WTC11 (cell line): ENCODE measurements at regions not wholly inside any gene's neighbourhood (a gene's known extent, or its start where the extent isn't known, plus 50 kb on each side); places are given as distances from the start of the nearest gene placed in this dataset.

Source experiments
- ATAC-seq: fragments of 200-7000 bp; cut with Tn5 transposase; 2 replicates; pipeline ENCODE4 v1.10.0; 2021; ENCODE audit warnings: mild to moderate bottlenecking, moderate library complexity
- CTCF ChIA-PET: fragments of 300-600 bp; sonication (Branson Sonifier 250); formaldehyde crosslinking; loops from one replicate; lab custom pipeline; 2021; ENCODE audit warnings: antibody characterized with exemption; lab: Charles Lee
- POLR2A ChIA-PET: fragments of 350-600 bp; sonication (Branson Sonifier 250); formaldehyde crosslinking; loops from one replicate; lab custom pipeline; 2021; ENCODE audit warnings: antibody characterized with exemption; lab: Charles Lee
- DNase-seq: peaks from one replicate; pipeline ENCODE4 v3.0.0; 2021; ENCODE audit warnings: low spot score
- H3K27ac Mint-ChIP-seq: 2 replicates; pipeline ENCODE4 v1.8.0; 2021; ENCODE audit warnings: mixed read lengths
- H3K27me3 Mint-ChIP-seq: 2 replicates; pipeline ENCODE4 v1.8.0; 2021; ENCODE audit warnings: low read depth, mild to moderate bottlenecking, moderate library complexity, mixed read lengths
- H3K36me3 Mint-ChIP-seq: 2 replicates; pipeline ENCODE4 v1.8.0; 2021; ENCODE audit warnings: mixed read lengths
- H3K4me1 Mint-ChIP-seq: 2 replicates; pipeline ENCODE4 v1.8.0; 2022; ENCODE audit warnings: mixed read lengths
- H3K4me3 Mint-ChIP-seq: 2 replicates; pipeline ENCODE4 v1.8.0; 2021; ENCODE audit warnings: mild to moderate bottlenecking, moderate library complexity, mixed read lengths
- H3K9me3 Mint-ChIP-seq: 2 replicates; pipeline ENCODE4 v1.8.0; 2021; ENCODE audit warnings: mixed read lengths
- E2F5 ChIP-seq: sonication (generic); formaldehyde crosslinking; IDR thresholded peaks from 2 replicates; pipeline ENCODE4 v1.8.1; 2022; ENCODE audit warnings: mild to moderate bottlenecking, moderate library complexity, missing genetic modification reagents
- ERG ChIP-seq: fragments of 250-450 bp; sonication (Bioruptor Pico); IDR thresholded peaks from 2 replicates; pipeline ENCODE4 v1.8.0; 2021; ENCODE audit warnings: mild to moderate bottlenecking
- FOXJ3 ChIP-seq: sonication (generic); formaldehyde crosslinking; IDR thresholded peaks from 2 replicates; pipeline ENCODE4 v1.9.0; 2021; ENCODE audit warnings: missing genetic modification reagents, mild to moderate bottlenecking, borderline replicate concordance
- GABPB1 ChIP-seq: sonication (generic); formaldehyde crosslinking; IDR thresholded peaks from 2 replicates; pipeline ENCODE4 v1.8.1; 2023; ENCODE audit warnings: mild to moderate bottlenecking, missing genetic modification reagents
- HMGXB4 ChIP-seq: sonication (generic); formaldehyde crosslinking; IDR thresholded peaks from 2 replicates; pipeline ENCODE4 v1.8.1; 2023; ENCODE audit warnings: mild to moderate bottlenecking, moderate library complexity, missing genetic modification reagents
- IRF2 ChIP-seq: sonication (generic); formaldehyde crosslinking; IDR thresholded peaks from 2 replicates; pipeline ENCODE4 v1.8.0; 2022; ENCODE audit warnings: low read depth, missing genetic modification reagents, borderline replicate concordance
- KAT7 ChIP-seq: sonication (generic); formaldehyde crosslinking; IDR thresholded peaks from 2 replicates; pipeline ENCODE4 v1.8.1; 2023; ENCODE audit warnings: missing genetic modification reagents, mild to moderate bottlenecking, borderline replicate concordance
- MAX ChIP-seq: sonication (generic); formaldehyde crosslinking; IDR thresholded peaks from 2 replicates; pipeline ENCODE4 v1.8.0; 2022; ENCODE audit warnings: mild to moderate bottlenecking, missing genetic modification reagents
- MXD4 ChIP-seq: fragments of 250-450 bp; sonication (Bioruptor Pico); IDR thresholded peaks from 2 replicates; pipeline ENCODE4 v1.8.0; 2021; ENCODE audit warnings: mild to moderate bottlenecking, moderate library complexity, borderline replicate concordance
- NR1H2 ChIP-seq: sonication (generic); formaldehyde crosslinking; IDR thresholded peaks from 2 replicates; pipeline ENCODE4 v1.9.0; 2021; ENCODE audit warnings: mild to moderate bottlenecking, moderate library complexity, missing genetic modification reagents
- SMAD4 ChIP-seq: sonication (generic); formaldehyde crosslinking; IDR thresholded peaks from 2 replicates; pipeline ENCODE4 v1.8.0; 2022; ENCODE audit warnings: mild to moderate bottlenecking, missing genetic modification reagents
- SP1 ChIP-seq: sonication (generic); formaldehyde crosslinking; conservative IDR thresholded peaks from 2 replicates; pipeline ENCODE4 v1.8.1; 2022; ENCODE audit warnings: missing genetic modification reagents
- TEAD1 ChIP-seq: sonication (generic); formaldehyde crosslinking; IDR thresholded peaks from 2 replicates; pipeline ENCODE4 v1.8.0; 2022; ENCODE audit warnings: mild to moderate bottlenecking, missing genetic modification reagents
- ZNF263 ChIP-seq: sonication (generic); formaldehyde crosslinking; IDR thresholded peaks from 2 replicates; pipeline ENCODE4 v1.8.1; 2022; ENCODE audit warnings: low read depth, mild to moderate bottlenecking, moderate library complexity, missing genetic modification reagents
- ZNF317 ChIP-seq: sonication (generic); formaldehyde crosslinking; IDR thresholded peaks from 2 replicates; pipeline ENCODE4 v1.8.1; 2023; ENCODE audit warnings: low read depth, mild to moderate bottlenecking, moderate library complexity, missing genetic modification reagents, borderline replicate concordance
- ZNF512 ChIP-seq: sonication (generic); formaldehyde crosslinking; IDR thresholded peaks from 2 replicates; pipeline ENCODE4 v1.8.1; 2022; ENCODE audit warnings: missing genetic modification reagents, borderline replicate concordance
- TF ChIP-seq, protein P1 (sequence below): sonication (generic); formaldehyde crosslinking; IDR thresholded peaks from 2 replicates; pipeline ENCODE4 v1.8.1; 2023; ENCODE audit warnings: mild to moderate bottlenecking, missing genetic modification reagents
- TF ChIP-seq, protein P2 (sequence below): fragments of 200-600 bp; IDR thresholded peaks from 2 replicates; pipeline ENCODE4 v1.8.0; 2022; ENCODE audit warnings: antibody characterized with exemption
- TF ChIP-seq, protein P3 (sequence below): sonication (generic); formaldehyde crosslinking; IDR thresholded peaks from 2 replicates; pipeline ENCODE4 v1.8.0; 2022; ENCODE audit warnings: mild to moderate bottlenecking, missing genetic modification reagents

- ChIA-PET POLR2A (no interaction called here), CTCF (no interaction called here)
- Mint-ChIP-seq H3K27ac (no peak overlapping the region), H3K4me1 (peaks cover 10% of the 10 kb centered on the region), H3K9me3 (no peaks in the 10 kb centered on the region), H3K4me3 (no peak overlapping the region), H3K27me3 (no peaks in the 10 kb centered on the region), H3K36me3 (no peaks in the 10 kb centered on the region)
- DNase-seq (no peak), ATAC-seq (peak; percentile 72)
- TF ChIP-seq NR1H2 (CRISPR knock-in tag) (no peak), TEAD1 (CRISPR knock-in tag) (no peak), ZNF263 (CRISPR knock-in tag) (no peak), HMGXB4 (CRISPR knock-in tag) (no peak), SP1 (CRISPR knock-in tag) (no peak), ZNF512 (CRISPR knock-in tag) (no peak), IRF2 (CRISPR knock-in tag) (no peak), E2F5 (no peak)
- TF ChIP-seq, protein P1, sequence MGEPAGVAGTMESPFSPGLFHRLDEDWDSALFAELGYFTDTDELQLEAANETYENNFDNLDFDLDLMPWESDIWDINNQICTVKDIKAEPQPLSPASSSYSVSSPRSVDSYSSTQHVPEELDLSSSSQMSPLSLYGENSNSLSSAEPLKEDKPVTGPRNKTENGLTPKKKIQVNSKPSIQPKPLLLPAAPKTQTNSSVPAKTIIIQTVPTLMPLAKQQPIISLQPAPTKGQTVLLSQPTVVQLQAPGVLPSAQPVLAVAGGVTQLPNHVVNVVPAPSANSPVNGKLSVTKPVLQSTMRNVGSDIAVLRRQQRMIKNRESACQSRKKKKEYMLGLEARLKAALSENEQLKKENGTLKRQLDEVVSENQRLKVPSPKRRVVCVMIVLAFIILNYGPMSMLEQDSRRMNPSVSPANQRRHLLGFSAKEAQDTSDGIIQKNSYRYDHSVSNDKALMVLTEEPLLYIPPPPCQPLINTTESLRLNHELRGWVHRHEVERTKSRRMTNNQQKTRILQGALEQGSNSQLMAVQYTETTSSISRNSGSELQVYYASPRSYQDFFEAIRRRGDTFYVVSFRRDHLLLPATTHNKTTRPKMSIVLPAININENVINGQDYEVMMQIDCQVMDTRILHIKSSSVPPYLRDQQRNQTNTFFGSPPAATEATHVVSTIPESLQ (CRISPR knock-in tag), result no peak
- TF ChIP-seq, protein P2, sequence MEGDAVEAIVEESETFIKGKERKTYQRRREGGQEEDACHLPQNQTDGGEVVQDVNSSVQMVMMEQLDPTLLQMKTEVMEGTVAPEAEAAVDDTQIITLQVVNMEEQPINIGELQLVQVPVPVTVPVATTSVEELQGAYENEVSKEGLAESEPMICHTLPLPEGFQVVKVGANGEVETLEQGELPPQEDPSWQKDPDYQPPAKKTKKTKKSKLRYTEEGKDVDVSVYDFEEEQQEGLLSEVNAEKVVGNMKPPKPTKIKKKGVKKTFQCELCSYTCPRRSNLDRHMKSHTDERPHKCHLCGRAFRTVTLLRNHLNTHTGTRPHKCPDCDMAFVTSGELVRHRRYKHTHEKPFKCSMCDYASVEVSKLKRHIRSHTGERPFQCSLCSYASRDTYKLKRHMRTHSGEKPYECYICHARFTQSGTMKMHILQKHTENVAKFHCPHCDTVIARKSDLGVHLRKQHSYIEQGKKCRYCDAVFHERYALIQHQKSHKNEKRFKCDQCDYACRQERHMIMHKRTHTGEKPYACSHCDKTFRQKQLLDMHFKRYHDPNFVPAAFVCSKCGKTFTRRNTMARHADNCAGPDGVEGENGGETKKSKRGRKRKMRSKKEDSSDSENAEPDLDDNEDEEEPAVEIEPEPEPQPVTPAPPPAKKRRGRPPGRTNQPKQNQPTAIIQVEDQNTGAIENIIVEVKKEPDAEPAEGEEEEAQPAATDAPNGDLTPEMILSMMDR, result no peak
- TF ChIP-seq, protein P3, sequence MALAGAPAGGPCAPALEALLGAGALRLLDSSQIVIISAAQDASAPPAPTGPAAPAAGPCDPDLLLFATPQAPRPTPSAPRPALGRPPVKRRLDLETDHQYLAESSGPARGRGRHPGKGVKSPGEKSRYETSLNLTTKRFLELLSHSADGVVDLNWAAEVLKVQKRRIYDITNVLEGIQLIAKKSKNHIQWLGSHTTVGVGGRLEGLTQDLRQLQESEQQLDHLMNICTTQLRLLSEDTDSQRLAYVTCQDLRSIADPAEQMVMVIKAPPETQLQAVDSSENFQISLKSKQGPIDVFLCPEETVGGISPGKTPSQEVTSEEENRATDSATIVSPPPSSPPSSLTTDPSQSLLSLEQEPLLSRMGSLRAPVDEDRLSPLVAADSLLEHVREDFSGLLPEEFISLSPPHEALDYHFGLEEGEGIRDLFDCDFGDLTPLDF (CRISPR knock-in tag), result no peak
Observed at GRCh38 chr6:143621159-143621873, 56.4 kb upstream of the PHACTR2 start.

DNA sequence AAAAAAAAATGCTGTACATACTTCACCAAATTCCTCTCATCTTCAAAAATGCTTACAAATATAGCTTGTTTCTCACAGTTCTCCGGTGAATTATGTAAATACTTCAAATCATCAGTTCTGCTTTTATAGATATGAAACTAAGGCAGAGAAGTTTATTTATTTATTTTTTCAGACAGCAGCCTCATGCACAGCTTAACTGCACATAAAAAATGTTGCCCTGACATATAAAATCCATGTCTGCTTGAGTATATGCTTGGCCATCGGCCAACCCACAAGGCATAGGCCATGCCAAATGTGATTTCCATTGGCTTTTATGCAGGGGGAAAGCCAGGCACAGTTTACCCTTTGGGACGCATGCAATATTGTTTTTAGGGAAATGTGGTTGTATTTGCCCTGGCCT lies 57.3 kb upstream of the PHACTR2 start:
- ATAC-seq (no peak), DNase-seq (no peak)
- POLR2A ChIA-PET, result interaction anchor here (0.7 kb wide), 1 partner anchor 1110 kb away, joined by 3 read pairs; no protein-coding TSS in a partner anchor
- no peak overlapping the region for H3K4me3 Mint-ChIP-seq
- H3K9me3 Mint-ChIP-seq, result no peaks in the 10 kb centered on the region
- H3K4me1 Mint-ChIP-seq, result peaks cover 10% of the 10 kb centered on the region
- no peaks in the 10 kb centered on the region for H3K27me3 Mint-ChIP-seq
- H3K27ac Mint-ChIP-seq, result no peak overlapping the region
- CTCF ChIA-PET, result no interaction called here
- no peaks in the 10 kb centered on the region for H3K36me3 Mint-ChIP-seq
- TF ChIP-seq ERG (CRISPR knock-in tag), result no peak
- no peak for TF ChIP-seq SMAD4 (CRISPR knock-in tag)
- TF ChIP-seq GABPB1 (CRISPR knock-in tag), result no peak
- TF ChIP-seq MXD4 (CRISPR knock-in tag), result no peak
- TF ChIP-seq MAX (CRISPR knock-in tag), result no peak
- no peak for TF ChIP-seq KAT7
- no peak for TF ChIP-seq FOXJ3 (CRISPR knock-in tag)
- TF ChIP-seq, protein P2, result no peak
- TF ChIP-seq ZNF317 (CRISPR knock-in tag), result no peak
- TF ChIP-seq NR1H2 (CRISPR knock-in tag), result no peak
